Karpas-422 (cell line): ENCODE measurements at regions not wholly inside any gene's neighbourhood (a gene's known extent, or its start where the extent isn't known, plus 50 kb on each side); places are given as distances from the start of the nearest gene placed in this dataset.

ENCODE experiments used
- DNase-seq: peaks from one replicate; pipeline ENCODE4 v3.0.0-alpha.2; 2015
- H2AFZ ChIP-seq: fragments of 200-600 bp; sonication (generic); 2 replicates; pipeline ENCODE4 v1.6.1; 2014; ENCODE audit warnings: antibody characterized with exemption, low read length, mixed read lengths
- H3K27ac ChIP-seq: fragments of 200-600 bp; sonication (generic); 2 replicates; pipeline ENCODE4 v1.5.1; 2014; ENCODE audit warnings: mild to moderate bottlenecking, low read length, moderate library complexity
- H3K27me3 ChIP-seq: fragments of 200-600 bp; sonication (generic); 2 replicates; pipeline ENCODE4 v1.6.1; 2014; ENCODE audit warnings: low read length, mixed read lengths
- H3K36me3 ChIP-seq: fragments of 200-600 bp; sonication (generic); 2 replicates; pipeline ENCODE4 v1.6.1; 2014; ENCODE audit warnings: low read length, mixed read lengths; ENCODE audit not compliant: insufficient read depth
- H3K4me1 ChIP-seq: fragments of 200-600 bp; sonication (generic); 2 replicates; pipeline ENCODE4 v1.6.1; 2014; ENCODE audit warnings: mild to moderate bottlenecking, low read length, mixed read lengths
- H3K4me2 ChIP-seq: fragments of 200-600 bp; sonication (generic); 2 replicates; pipeline ENCODE4 v1.6.1; 2014; ENCODE audit warnings: low read length, low read depth, mild to moderate bottlenecking; ENCODE audit not compliant: poor library complexity, severe bottlenecking
- H3K4me3 ChIP-seq: fragments of 200-600 bp; sonication (generic); 2 replicates; pipeline ENCODE4 v1.5.1; 2014; ENCODE audit warnings: mild to moderate bottlenecking, antibody characterized with exemption, low read length, mixed read lengths
- H3K79me2 ChIP-seq: fragments of 200-600 bp; sonication (generic); 2 replicates; pipeline ENCODE4 v1.6.1; 2014; ENCODE audit warnings: mild to moderate bottlenecking, low read length, mixed read lengths
- H3K9ac ChIP-seq: fragments of 200-600 bp; sonication (generic); 2 replicates; pipeline ENCODE4 v1.6.0; 2014; ENCODE audit warnings: low read length
- H3K9me2 ChIP-seq: fragments of 200-600 bp; sonication (generic), shearing (Covaris generic); replicated peaks from 2 replicates; pipeline ENCODE4 v1.6.0; 2014; ENCODE audit warnings: mild to moderate bottlenecking, low read length, moderate library complexity; ENCODE audit not compliant: insufficient read depth
- H3K9me3 ChIP-seq: fragments of 300-700, 200-600 bp; sonication (generic); 2 replicates; pipeline ENCODE4 v1.6.1; 2014; ENCODE audit warnings: low read length, mixed read lengths
- H4K20me1 ChIP-seq: fragments of 200-600 bp; sonication (generic); 2 replicates; pipeline ENCODE4 v1.6.1; 2014; ENCODE audit warnings: mild to moderate bottlenecking, antibody characterized with exemption, low read length, low read depth; ENCODE audit not compliant: insufficient read depth

DNA sequence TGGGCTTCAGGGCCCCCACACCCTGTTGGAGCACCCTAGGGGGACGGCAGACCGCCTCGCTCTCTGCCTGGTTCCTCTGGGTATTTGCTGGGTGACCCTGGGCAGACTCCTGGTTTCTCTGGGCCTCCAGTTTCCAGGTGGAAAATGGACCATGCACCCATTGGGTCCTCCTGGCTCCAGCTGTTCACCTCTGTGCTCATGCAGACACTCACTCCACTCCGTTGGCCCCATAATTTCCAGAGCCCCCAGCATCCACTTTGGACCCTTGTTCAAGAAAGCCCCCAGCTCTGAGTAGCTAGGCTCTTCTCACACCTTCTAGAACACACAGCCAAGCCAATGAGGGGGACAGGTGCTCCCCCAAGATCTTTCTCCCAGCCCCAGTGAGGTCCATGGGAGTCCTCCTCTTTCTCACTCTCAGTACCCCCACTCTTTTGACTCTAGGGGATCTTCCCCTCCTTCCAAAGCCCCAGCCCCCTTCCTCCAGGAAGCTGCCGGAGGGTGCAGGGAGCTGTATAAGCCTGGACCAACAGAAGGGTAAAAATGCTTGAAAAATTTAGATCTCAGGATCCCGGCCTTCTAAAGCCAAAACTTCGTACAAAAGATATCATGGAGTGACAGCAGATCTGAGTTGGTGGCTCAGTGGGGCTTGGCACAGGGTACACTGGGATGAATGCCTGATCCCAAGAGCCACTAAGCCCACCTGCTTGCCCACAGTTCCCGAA lies 174.8 kb upstream of the RTL1 start:
- Histone ChIP-seq H3K9me2 (no peaks in the 10 kb centered on the region), H3K79me2 (no peaks in the 10 kb centered on the region), H3K4me3 (no peak overlapping the region), H3K36me3 (no peaks in the 10 kb centered on the region), H3K27me3 (no peaks in the 10 kb centered on the region), H3K4me1 (peaks cover 16% of the 10 kb centered on the region), H3K9ac (no peak overlapping the region), H3K9me3 (no peaks in the 10 kb centered on the region; the same call in 1 of the 2 replicates), H2AFZ (no peak overlapping the region), H3K4me2 (no peak overlapping the region), H3K27ac (no peak overlapping the region), H4K20me1 (no peaks in the 10 kb centered on the region)
- DNase-seq, result no peak

DNA sequence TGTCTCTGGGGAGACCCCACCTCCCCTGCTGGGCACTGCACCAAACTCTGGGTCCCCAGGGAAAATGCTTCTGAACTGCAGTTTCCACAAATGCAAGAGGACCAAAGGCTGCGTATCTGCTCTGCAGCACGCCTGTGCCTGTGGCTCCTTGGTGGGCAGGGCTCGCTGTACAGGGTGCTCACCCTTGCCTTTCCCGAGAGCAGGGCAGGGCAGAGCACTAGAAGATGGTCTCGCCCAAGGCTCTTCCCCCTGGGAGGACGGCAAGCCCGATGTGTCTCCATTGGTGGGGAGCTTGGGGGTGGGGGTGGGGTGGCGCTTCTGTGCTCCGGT lies 175.3 kb upstream of the RTL1 start:
- Histone ChIP-seq H3K79me2 (no peaks in the 10 kb centered on the region), H3K9me2 (no peaks in the 10 kb centered on the region), H3K36me3 (no peaks in the 10 kb centered on the region), H2AFZ (no peak overlapping the region), H3K9ac (no peak overlapping the region), H3K4me1 (peaks cover 11% of the 10 kb centered on the region), H3K27me3 (no peaks in the 10 kb centered on the region), H4K20me1 (no peaks in the 10 kb centered on the region), H3K27ac (no peak overlapping the region), H3K4me2 (no peak overlapping the region), H3K9me3 (no peaks in the 10 kb centered on the region; the same call in 1 of the 2 replicates), H3K4me3 (no peak overlapping the region)
- DNase-seq, result no peak

DNA sequence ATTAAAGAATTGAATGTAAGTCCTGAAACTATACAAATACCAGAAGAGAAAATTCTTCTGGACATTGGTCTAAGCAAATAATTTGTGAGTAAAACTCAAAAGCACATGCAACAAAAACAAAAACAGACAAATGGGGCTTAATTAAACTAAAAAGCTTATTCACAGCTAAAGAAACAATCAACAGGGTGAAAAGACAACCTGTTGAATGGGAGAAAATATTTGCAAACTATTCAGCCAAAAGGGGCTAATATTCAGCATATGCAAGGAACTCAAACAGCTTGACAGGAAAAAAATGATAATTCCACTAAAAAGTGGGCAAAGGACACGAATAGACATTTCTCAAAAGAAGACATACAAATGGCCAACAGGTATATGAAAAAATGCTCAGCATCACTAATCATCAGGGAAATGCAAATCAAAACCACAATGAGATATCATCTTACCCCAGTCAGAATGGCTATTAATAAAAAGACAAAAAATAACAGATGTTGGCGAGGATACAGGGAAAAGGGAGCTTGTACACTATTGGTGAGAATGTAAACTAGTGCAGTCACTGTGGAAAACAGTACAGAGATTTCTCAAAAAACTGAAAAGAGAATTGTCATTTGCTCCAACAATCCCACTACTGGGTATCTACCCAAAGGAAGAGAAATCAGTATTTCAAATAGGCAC lies 177.5 kb upstream of the RTL1 start:
- Histone ChIP-seq H3K4me2 (no peak overlapping the region), H3K4me3 (no peak overlapping the region), H3K9me2 (no peaks in the 10 kb centered on the region), H3K27me3 (no peaks in the 10 kb centered on the region), H3K9ac (no peak overlapping the region), H3K79me2 (no peaks in the 10 kb centered on the region), H3K4me1 (no peaks in the 10 kb centered on the region), H3K9me3 (no peaks in the 10 kb centered on the region; the same call in 1 of the 2 replicates), H3K36me3 (no peaks in the 10 kb centered on the region), H4K20me1 (no peaks in the 10 kb centered on the region), H3K27ac (no peak overlapping the region), H2AFZ (no peak overlapping the region)
- DNase-seq, result no peak

DNA sequence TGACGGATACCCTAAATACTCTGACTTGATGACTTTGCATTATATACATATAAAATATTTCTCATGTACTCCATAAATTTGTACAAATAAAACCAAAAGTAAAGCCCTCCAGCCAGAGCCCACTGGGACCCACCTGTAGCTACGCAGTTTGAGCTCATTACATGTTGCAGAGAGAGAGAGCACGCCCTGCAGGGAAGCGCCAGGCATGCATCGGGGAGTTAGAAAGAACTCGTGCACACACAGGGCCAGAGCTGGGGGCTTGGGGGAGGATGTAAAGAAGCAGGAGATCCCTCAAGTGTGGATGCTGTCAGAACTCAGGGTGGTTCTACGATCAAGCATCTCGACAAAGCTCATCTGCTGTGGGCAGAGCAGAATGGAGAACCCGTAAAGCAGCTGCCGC lies 178.5 kb upstream of the RTL1 start:
- Histone ChIP-seq H3K9me2 (no peaks in the 10 kb centered on the region), H3K9ac (no peak overlapping the region), H3K79me2 (no peaks in the 10 kb centered on the region), H3K4me1 (no peaks in the 10 kb centered on the region), H3K27ac (no peak overlapping the region), H3K4me3 (no peak overlapping the region), H3K36me3 (no peaks in the 10 kb centered on the region), H4K20me1 (no peaks in the 10 kb centered on the region), H3K27me3 (no peaks in the 10 kb centered on the region), H3K9me3 (no peaks in the 10 kb centered on the region; the same call in 1 of the 2 replicates), H3K4me2 (no peak overlapping the region), H2AFZ (no peak overlapping the region)
- DNase-seq, result no peak

DNA sequence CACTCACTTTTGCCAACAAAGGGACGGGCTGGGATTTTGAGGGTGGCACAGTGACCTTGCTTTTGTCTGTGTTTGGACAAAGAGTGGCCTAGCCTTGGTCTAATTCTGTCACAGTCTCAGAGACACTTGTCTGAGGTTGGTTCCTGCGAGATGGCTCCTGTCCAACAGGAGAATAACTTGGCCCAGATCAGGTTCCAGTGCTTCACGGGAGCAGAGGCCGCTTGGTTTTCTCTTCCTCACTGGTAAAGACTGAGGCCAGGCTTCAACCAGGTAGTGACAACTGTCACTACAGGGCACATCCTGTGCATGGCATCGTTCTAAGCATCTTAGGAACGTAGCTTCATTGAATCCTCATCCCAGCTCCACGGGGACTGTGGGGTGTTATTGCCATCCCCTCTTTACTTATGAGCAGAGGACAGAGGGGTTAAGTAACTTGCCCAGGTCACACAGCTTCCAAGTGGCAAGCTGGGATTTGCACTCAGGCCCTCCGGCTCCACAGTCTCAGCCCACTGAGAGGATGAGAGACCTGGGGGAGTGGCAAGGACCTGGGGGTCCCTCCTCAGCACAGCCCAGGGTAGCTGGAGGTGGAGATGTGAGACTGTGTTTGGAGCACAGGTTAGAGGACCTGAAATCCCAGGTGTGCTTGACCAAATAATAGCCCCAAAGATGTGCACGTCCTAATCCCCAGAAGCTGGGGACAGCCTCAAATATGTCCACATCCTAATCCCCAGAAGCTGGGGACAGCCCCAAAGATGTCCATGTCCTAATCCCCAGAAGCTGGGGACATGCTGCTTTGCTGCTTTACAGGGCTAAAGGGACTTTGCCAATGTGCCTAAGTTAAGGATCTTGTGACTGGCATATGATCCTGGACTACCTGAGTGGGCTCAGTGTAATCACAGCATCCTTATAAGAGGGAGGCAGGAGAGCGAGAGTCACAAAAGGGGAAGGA lies 179.2 kb upstream of the RTL1 start:
- H3K27me3 ChIP-seq, result no peaks in the 10 kb centered on the region
- H3K79me2 ChIP-seq, result no peaks in the 10 kb centered on the region
- H3K9me3 ChIP-seq, result no peaks in the 10 kb centered on the region; the same call in 1 of the 2 replicates
- no peak overlapping the region for H3K9ac ChIP-seq
- H3K4me2 ChIP-seq, result no peak overlapping the region
- no peaks in the 10 kb centered on the region for H3K4me1 ChIP-seq
- no peaks in the 10 kb centered on the region for H4K20me1 ChIP-seq
- DNase-seq, result no peak
- H3K4me3 ChIP-seq, result no peak overlapping the region
- no peaks in the 10 kb centered on the region for H3K36me3 ChIP-seq
- no peak overlapping the region for H3K27ac ChIP-seq
- H3K9me2 ChIP-seq, result no peaks in the 10 kb centered on the region
- H2AFZ ChIP-seq, result no peak overlapping the region

DNA sequence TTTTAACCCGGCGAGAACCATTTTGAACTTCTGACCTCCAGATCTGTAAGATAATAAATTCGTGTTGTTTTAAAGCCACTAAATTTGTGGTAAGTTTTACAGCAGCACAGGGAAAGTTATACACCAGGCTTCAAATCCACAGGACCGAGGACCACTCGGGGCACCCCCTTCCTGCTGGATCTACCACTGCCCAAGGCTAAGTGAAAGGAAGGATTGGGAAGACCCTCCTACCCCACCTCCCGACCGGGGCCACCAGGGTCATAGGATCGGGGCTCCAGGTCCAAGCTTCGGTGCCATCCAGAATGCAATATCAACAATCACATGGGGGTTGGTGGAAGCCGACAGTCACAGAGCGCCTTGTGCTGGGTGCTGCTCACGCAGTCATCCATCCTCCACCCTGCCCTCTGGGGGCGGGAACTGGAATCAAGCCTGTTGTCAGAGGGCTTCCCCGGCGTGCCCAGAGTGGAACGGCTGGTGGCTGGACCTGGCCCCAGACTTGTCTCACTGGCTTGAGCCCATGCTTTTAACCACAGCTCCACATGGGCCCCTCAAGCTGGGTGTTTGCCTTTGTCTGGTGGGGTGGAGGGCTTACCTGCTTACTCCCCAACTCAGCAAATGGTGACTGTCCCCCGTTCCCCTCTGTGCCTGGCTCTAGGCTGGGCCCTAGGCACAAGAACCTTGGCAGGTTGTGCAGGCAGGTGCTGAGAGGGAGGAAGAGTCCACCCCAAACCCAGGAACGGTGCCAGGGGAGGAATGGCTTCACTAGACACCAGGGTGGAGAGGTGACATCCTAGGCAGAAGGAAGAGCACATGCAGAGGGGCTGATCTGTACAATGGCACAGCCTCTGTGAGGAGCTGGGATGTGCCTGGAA lies 180.3 kb upstream of the RTL1 start:
- Histone ChIP-seq H3K27me3 (no peaks in the 10 kb centered on the region), H3K27ac (no peak overlapping the region), H4K20me1 (no peaks in the 10 kb centered on the region), H3K9ac (no peak overlapping the region), H3K9me3 (no peaks in the 10 kb centered on the region; the same call in 1 of the 2 replicates), H3K79me2 (no peaks in the 10 kb centered on the region), H3K4me1 (no peaks in the 10 kb centered on the region), H3K9me2 (no peaks in the 10 kb centered on the region), H3K36me3 (no peaks in the 10 kb centered on the region), H3K4me3 (no peak overlapping the region), H3K4me2 (no peak overlapping the region), H2AFZ (no peak overlapping the region)
- peak; percentile 58 for DNase-seq

DNA sequence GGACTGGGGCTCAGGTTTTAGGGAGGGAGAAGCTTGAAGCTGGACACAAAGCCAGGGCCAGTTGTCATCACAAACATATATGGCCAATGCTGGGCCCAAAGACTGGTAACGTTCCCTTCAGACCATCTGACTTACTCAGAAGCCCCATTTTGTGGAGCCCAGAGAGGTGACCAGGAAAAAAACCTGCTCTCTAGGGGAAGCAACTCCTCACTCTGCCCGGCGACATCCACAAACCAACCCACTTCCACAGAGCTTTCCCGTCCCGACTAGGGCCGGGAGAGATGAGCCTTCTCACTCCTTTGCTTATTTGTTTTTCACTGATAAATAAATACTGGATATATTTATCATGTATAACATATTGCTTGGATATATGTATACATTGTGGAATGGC lies 180.9 kb upstream of the RTL1 start:
- Histone ChIP-seq H3K9ac (no peak overlapping the region), H2AFZ (no peak overlapping the region), H3K27me3 (no peaks in the 10 kb centered on the region)

More for the DNA sequence above, 180.9 kb upstream of the RTL1 start:
- no peaks in the 10 kb centered on the region for H3K36me3 ChIP-seq
- no peak overlapping the region for H3K4me2 ChIP-seq
- no peaks in the 10 kb centered on the region for H3K4me1 ChIP-seq
- H3K27ac ChIP-seq, result no peak overlapping the region
- no peaks in the 10 kb centered on the region for H3K79me2 ChIP-seq
- no peak for DNase-seq
- no peaks in the 10 kb centered on the region; the same call in 1 of the 2 replicates for H3K9me3 ChIP-seq
- H3K4me3 ChIP-seq, result no peak overlapping the region
- H4K20me1 ChIP-seq, result no peaks in the 10 kb centered on the region
- H3K9me2 ChIP-seq, result no peaks in the 10 kb centered on the region
